Hepatocyte (in vitro differentiated cells): ENCODE measurements at regions not wholly inside any gene's neighbourhood (a gene's known extent, or its start where the extent isn't known, plus 50 kb on each side); places are given as distances from the start of the nearest gene placed in this dataset.

Experiments used
- DNase-seq: peaks from one replicate; pipeline ENCODE4 v3.0.0-alpha.2; 2016; ENCODE audit warnings: low spot score
- H2AFZ ChIP-seq: fragments of 200-600 bp; sonication (generic); 2 replicates; pipeline ENCODE4 v1.6.0; 2016; ENCODE audit warnings: antibody characterized with exemption, mild to moderate bottlenecking
- H3K27ac ChIP-seq: fragments of 200-600 bp; sonication (generic); 2 replicates; pipeline ENCODE4 v1.5.1; 2016; ENCODE audit warnings: mild to moderate bottlenecking
- H3K27me3 ChIP-seq: fragments of 200-600 bp; sonication (generic); 2 replicates; pipeline ENCODE4 v1.6.1; 2016
- H3K36me3 ChIP-seq: fragments of 200-600 bp; sonication (generic); replicated peaks from 2 replicates; pipeline ENCODE4 v1.5.1; 2016; ENCODE audit warnings: low read depth; ENCODE audit not compliant: insufficient read depth
- H3K4me1 ChIP-seq: fragments of 200-600 bp; sonication (generic); 2 replicates; pipeline ENCODE4 v1.5.1; 2016; ENCODE audit warnings: mild to moderate bottlenecking, moderate library complexity; ENCODE audit not compliant: insufficient read depth
- H3K4me2 ChIP-seq: fragments of 200-600 bp; sonication (generic); 2 replicates; pipeline ENCODE4 v1.6.0; 2016
- H3K4me3 ChIP-seq: fragments of 200-600 bp; sonication (generic); 2 replicates; pipeline ENCODE4 v1.5.1; 2016; ENCODE audit warnings: mild to moderate bottlenecking
- H3K79me2 ChIP-seq: fragments of 200-600 bp; sonication (generic); 2 replicates; pipeline ENCODE4 v1.6.0; 2017; ENCODE audit warnings: mild to moderate bottlenecking
- H3K9me2 ChIP-seq: fragments of 200-600 bp; sonication (generic); replicated peaks from 2 replicates; pipeline ENCODE4 v1.6.0; 2017; ENCODE audit warnings: mild to moderate bottlenecking; ENCODE audit not compliant: insufficient read depth
- H3K9me3 ChIP-seq: fragments of 200-600 bp; sonication (generic); 2 replicates; pipeline ENCODE4 v1.5.1; 2016; ENCODE audit warnings: low read depth, mild to moderate bottlenecking
- H4K20me1 ChIP-seq: fragments of 200-600 bp; sonication (generic); 2 replicates; pipeline ENCODE4 v1.6.0; 2016; ENCODE audit warnings: mild to moderate bottlenecking; ENCODE audit not compliant: insufficient read depth, poor library complexity, severe bottlenecking
- CTCF ChIP-seq: fragments of 200-600 bp; sonication (generic); IDR thresholded peaks from 2 replicates; pipeline ENCODE4 v1.5.1; 2016; ENCODE audit warnings: antibody characterized with exemption, mild to moderate bottlenecking; ENCODE audit not compliant: poor library complexity
- EZH2 ChIP-seq: fragments of 200-600 bp; sonication (generic); IDR thresholded peaks from 2 replicates; pipeline ENCODE4 v1.6.1; 2016; ENCODE audit warnings: antibody characterized with exemption, mild to moderate bottlenecking, borderline replicate concordance
- EZH2phosphoT487 ChIP-seq: fragments of 200-600 bp; sonication (generic); IDR thresholded peaks from one replicate; pipeline ENCODE4 v1.6.1; 2018; ENCODE audit warnings: antibody characterized with exemption, mild to moderate bottlenecking, low read depth, moderate library complexity; ENCODE audit not compliant: unreplicated experiment, severe bottlenecking
- WGBS: methylation state at CpG from one replicate; pipeline ENCODE4 v1.1.6; 2016; ENCODE audit warnings: low lambda C conversion rate; ENCODE audit errors: missing lambda C conversion rate; 5-methylcytosine and 5-hydroxymethylcytosine counted together

- no peaks in the 10 kb centered on the region for H3K4me1 ChIP-seq
- no peaks in the 10 kb centered on the region for H3K9me3 ChIP-seq
- H4K20me1 ChIP-seq, result no peaks in the 10 kb centered on the region
- 93% methylated on average over 6 of the region's 6 CpGs for WGBS
- DNase-seq, result no peak
- no peak overlapping the region for H2AFZ ChIP-seq
- no peaks in the 10 kb centered on the region for H3K9me2 ChIP-seq
- TF ChIP-seq EZH2 (no peak), EZH2phosphoT487 (no peak), CTCF (no peak)
- no peaks in the 10 kb centered on the region for H3K27me3 ChIP-seq
- H3K79me2 ChIP-seq, result no peaks in the 10 kb centered on the region
- no peak overlapping the region for H3K4me2 ChIP-seq
- H3K36me3 ChIP-seq, result no peaks in the 10 kb centered on the region
- no peak overlapping the region for H3K4me3 ChIP-seq
- H3K27ac ChIP-seq, result no peak overlapping the region
Observed at GRCh38 chr21:25334046-25334730, 273.1 kb downstream of the MRPL39 start.

GRCh38 chr21:25331286-25331685 lies 276.0 kb downstream of the MRPL39 start:
- H3K9me3 ChIP-seq, result no peaks in the 10 kb centered on the region
- no peaks in the 10 kb centered on the region for H4K20me1 ChIP-seq
- no peak for DNase-seq
- no peaks in the 10 kb centered on the region for H3K4me1 ChIP-seq
- H3K27me3 ChIP-seq, result no peaks in the 10 kb centered on the region
- TF ChIP-seq CTCF (no peak), EZH2 (no peak), EZH2phosphoT487 (no peak)
- H3K4me3 ChIP-seq, result no peak overlapping the region
- H3K9me2 ChIP-seq, result no peaks in the 10 kb centered on the region
- no peaks in the 10 kb centered on the region for H3K79me2 ChIP-seq
- H3K27ac ChIP-seq, result no peak overlapping the region
- H3K4me2 ChIP-seq, result no peak overlapping the region
- WGBS, result 88% methylated on average over 1 of the region's 1 CpG
- H2AFZ ChIP-seq, result no peak overlapping the region
- H3K36me3 ChIP-seq, result no peaks in the 10 kb centered on the region

GRCh38 chr21:25330266-25330665 lies 277.0 kb downstream of the MRPL39 start:
- H2AFZ ChIP-seq, result no peak overlapping the region
- 93% methylated on average over 2 of the region's 2 CpGs for WGBS
- H3K27ac ChIP-seq, result no peak overlapping the region
- no peaks in the 10 kb centered on the region for H3K9me2 ChIP-seq
- no peak overlapping the region for H3K4me2 ChIP-seq
- no peaks in the 10 kb centered on the region for H3K36me3 ChIP-seq
- H3K27me3 ChIP-seq, result no peaks in the 10 kb centered on the region
- H4K20me1 ChIP-seq, result no peaks in the 10 kb centered on the region
- no peak for TF ChIP-seq EZH2
- no peak for TF ChIP-seq EZH2phosphoT487
- DNase-seq, result no peak
- no peaks in the 10 kb centered on the region for H3K9me3 ChIP-seq
- no peaks in the 10 kb centered on the region for H3K79me2 ChIP-seq
- H3K4me3 ChIP-seq, result no peak overlapping the region
- H3K4me1 ChIP-seq, result no peaks in the 10 kb centered on the region

GRCh38 chr21:25329227-25329825 lies 278.0 kb downstream of the MRPL39 start:
- Histone ChIP-seq H3K27me3 (no peaks in the 10 kb centered on the region), H3K9me3 (no peaks in the 10 kb centered on the region), H3K36me3 (no peaks in the 10 kb centered on the region), H2AFZ (no peak overlapping the region), H3K79me2 (no peaks in the 10 kb centered on the region), H3K4me1 (no peaks in the 10 kb centered on the region), H3K9me2 (no peaks in the 10 kb centered on the region), H3K4me3 (no peak overlapping the region), H4K20me1 (no peaks in the 10 kb centered on the region), H3K27ac (no peak overlapping the region), H3K4me2 (no peak overlapping the region)
- TF ChIP-seq EZH2 (no peak), EZH2phosphoT487 (no peak), CTCF (no peak)
- 72% methylated on average over 2 of the region's 2 CpGs for WGBS
- no peak for DNase-seq
